Gastroesophageal sphincter (tissue), 4 donors: ENCODE measurements at regions not wholly inside any gene's neighbourhood (a gene's known extent, or its start where the extent isn't known, plus 50 kb on each side); places are given as distances from the start of the nearest gene placed in this dataset.

Source experiments
- ATAC-seq: fragments of 150-250 bp; one replicate; pipeline ENCODE4 v1.9.1; 2016; ENCODE audit warnings: mild to moderate bottlenecking, moderate library complexity
- H3K27ac ChIP-seq, 4 donors: fragments of 200-600 bp; sonication (generic) in 3 of 4; 1 replicate in 3 of 4; 2 replicates in 1 of 4; pipeline ENCODE4 v1.5.1; 2016 to 2019
- H3K27me3 ChIP-seq: fragments of 200-600 bp; sonication (generic); one replicate; pipeline ENCODE4 v1.5.1; 2019
- H3K36me3 ChIP-seq, 2 donors: fragments of 200-600 bp; sonication (generic); one replicate each; pipeline ENCODE4 v1.5.1; 2019; ENCODE audit warnings: control low read depth in 1 of 2
- H3K4me1 ChIP-seq, 3 donors: fragments of 200-600 bp; sonication (generic); 1 replicate in 2 of 3; 2 replicates in 1 of 3; pipeline ENCODE4 v1.5.1; 2016 to 2019; ENCODE audit warnings: control low read depth in 2 of 3
- H3K4me3 ChIP-seq, 2 donors: fragments of 200-600 bp; sonication (generic); one replicate each; pipeline ENCODE4 v1.5.1; 2019; ENCODE audit warnings: mild to moderate bottlenecking in 1 of 2, moderate library complexity in 1 of 2
- H3K9me3 ChIP-seq, 3 donors: fragments of 200-600 bp; sonication (generic); one replicate each; pipeline ENCODE4 v1.5.1; 2017 to 2019; ENCODE audit warnings: control low read depth in 2 of 3
- EP300 ChIP-seq: sonication (generic); formaldehyde crosslinking; IDR thresholded peaks from one replicate; pipeline ENCODE4 v1.6.1; 2017; ENCODE audit warnings: antibody characterized with exemption, mild to moderate bottlenecking
- POLR2A ChIP-seq, 2 donors: fragments of 450-650 bp; IDR thresholded peaks; one replicate each; pipeline ENCODE4 v1.6.1; 2017; ENCODE audit warnings: antibody characterized with exemption in 2 of 2, mild to moderate bottlenecking in 2 of 2, moderate library complexity in 1 of 2
- POLR2AphosphoS5 ChIP-seq: sonication (generic); formaldehyde crosslinking; IDR thresholded peaks from one replicate; pipeline ENCODE4 v1.6.1; 2017; ENCODE audit warnings: antibody characterized with exemption
- WGBS, 2 donors: methylation state at CpG; one replicate each; pipeline ENCODE4 v1.1.5; 2018; ENCODE audit warnings: low coverage in 1 of 2; 5-methylcytosine and 5-hydroxymethylcytosine counted together
- TF ChIP-seq, protein P1 (sequence below), 4 experiments: fragments of 200-600 bp in 2 of 4; fragments of 450-650 bp in 2 of 4; sonication (generic) in 1 of 4; IDR thresholded peaks; one replicate each; pipeline ENCODE4 v1.5.1; 2017 to 2019; ENCODE audit warnings: antibody characterized with exemption in 4 of 4, mild to moderate bottlenecking in 2 of 4, moderate library complexity in 2 of 4

- TF ChIP-seq, protein P1, sequence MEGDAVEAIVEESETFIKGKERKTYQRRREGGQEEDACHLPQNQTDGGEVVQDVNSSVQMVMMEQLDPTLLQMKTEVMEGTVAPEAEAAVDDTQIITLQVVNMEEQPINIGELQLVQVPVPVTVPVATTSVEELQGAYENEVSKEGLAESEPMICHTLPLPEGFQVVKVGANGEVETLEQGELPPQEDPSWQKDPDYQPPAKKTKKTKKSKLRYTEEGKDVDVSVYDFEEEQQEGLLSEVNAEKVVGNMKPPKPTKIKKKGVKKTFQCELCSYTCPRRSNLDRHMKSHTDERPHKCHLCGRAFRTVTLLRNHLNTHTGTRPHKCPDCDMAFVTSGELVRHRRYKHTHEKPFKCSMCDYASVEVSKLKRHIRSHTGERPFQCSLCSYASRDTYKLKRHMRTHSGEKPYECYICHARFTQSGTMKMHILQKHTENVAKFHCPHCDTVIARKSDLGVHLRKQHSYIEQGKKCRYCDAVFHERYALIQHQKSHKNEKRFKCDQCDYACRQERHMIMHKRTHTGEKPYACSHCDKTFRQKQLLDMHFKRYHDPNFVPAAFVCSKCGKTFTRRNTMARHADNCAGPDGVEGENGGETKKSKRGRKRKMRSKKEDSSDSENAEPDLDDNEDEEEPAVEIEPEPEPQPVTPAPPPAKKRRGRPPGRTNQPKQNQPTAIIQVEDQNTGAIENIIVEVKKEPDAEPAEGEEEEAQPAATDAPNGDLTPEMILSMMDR (IDR thresholded peaks at IDR 0.05) = no peak
- TF ChIP-seq EP300 = no peak
- no peak for TF ChIP-seq POLR2AphosphoS5
- no peak for TF ChIP-seq POLR2A (IDR thresholded peaks at IDR 0.05)
- ATAC-seq = no peak
- Histone ChIP-seq H3K9me3 (no peaks in the 10 kb centered on the region), H3K4me3 (no peak overlapping the region), H3K36me3 (no peaks in the 10 kb centered on the region), H3K27ac (no peak overlapping the region), H3K4me1 (no peaks in the 10 kb centered on the region), H3K27me3 (no peaks in the 10 kb centered on the region)
- 58 to 85% methylated on average over 1 of the region's 1 CpG for WGBS, 2 donors
These were observed 366.2 kb upstream of the NR3C2 start for GRCh38 chr4:148808416-148808815.

DNA sequence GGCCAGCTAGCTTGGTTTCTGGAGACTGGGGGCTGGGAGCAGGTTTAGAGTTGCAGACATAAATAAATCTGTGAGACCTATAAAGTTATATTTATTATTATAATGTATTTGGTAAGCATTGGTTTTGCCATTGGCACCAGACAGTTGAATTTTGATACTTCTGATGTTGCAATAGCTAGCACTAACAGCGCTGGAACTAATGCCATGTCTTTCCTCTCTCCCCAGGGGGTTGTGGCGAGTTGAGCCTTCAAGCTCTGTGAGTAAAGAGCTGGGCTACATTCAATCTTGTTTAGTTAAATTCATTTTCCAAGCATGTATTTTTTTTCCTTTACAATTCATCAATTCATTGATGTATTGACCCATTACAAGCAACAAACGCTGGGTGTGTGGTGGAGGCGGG lies 358.7 kb upstream of the NR3C2 start:
- H3K4me1 ChIP-seq = no peaks in the 10 kb centered on the region
- no peak overlapping the region for H3K4me3 ChIP-seq
- 72 to 77% methylated on average over 3 to 4 of the region's 4 CpGs for WGBS, 2 donors
- no peak overlapping the region for H3K27ac ChIP-seq
- H3K9me3 ChIP-seq = no peaks in the 10 kb centered on the region
- H3K27me3 ChIP-seq = no peaks in the 10 kb centered on the region
- ATAC-seq = no peak
- TF ChIP-seq, protein P1 (IDR thresholded peaks at IDR 0.05) = no peak
- no peak for TF ChIP-seq POLR2A (IDR thresholded peaks at IDR 0.05)
- no peaks in the 10 kb centered on the region for H3K36me3 ChIP-seq

GRCh38 chr4:148800336-148800885 lies 358.2 kb upstream of the NR3C2 start:
- H3K4me3 ChIP-seq = no peak overlapping the region
- no peaks in the 10 kb centered on the region for H3K36me3 ChIP-seq
- H3K27ac ChIP-seq = no peak overlapping the region
- TF ChIP-seq EP300 = no peak
- TF ChIP-seq, protein P1 (IDR thresholded peaks at IDR 0.05) = no peak
- no peak for TF ChIP-seq POLR2AphosphoS5
- no peak for TF ChIP-seq POLR2A (IDR thresholded peaks at IDR 0.05)
- no peaks in the 10 kb centered on the region for H3K27me3 ChIP-seq
- WGBS, 2 donors = 78% methylated on average over 1 of the region's 1 CpG; no CpG with 5 or more reads in 1 of the 2 donors
- H3K4me1 ChIP-seq = no peaks in the 10 kb centered on the region
- H3K9me3 ChIP-seq = no peaks in the 10 kb centered on the region
- no peak for ATAC-seq

GRCh38 chr4:148795156-148795864 lies 353.1 kb upstream of the NR3C2 start:
- Histone ChIP-seq H3K4me3 (no peak overlapping the region), H3K27ac (no peak overlapping the region), H3K36me3 (no peaks in the 10 kb centered on the region), H3K9me3 (no peaks in the 10 kb centered on the region), H3K4me1 (no peaks in the 10 kb centered on the region), H3K27me3 (no peaks in the 10 kb centered on the region)
- 75 to 85% methylated on average over 5 to 6 of the region's 7 CpGs for WGBS, 2 donors
- no peak for ATAC-seq
- TF ChIP-seq POLR2A (IDR thresholded peaks at IDR 0.05) (no peak), POLR2AphosphoS5 (no peak), EP300 (no peak)
- TF ChIP-seq, protein P1 (IDR thresholded peaks at IDR 0.05) = no peak

- Histone ChIP-seq H3K9me3 (no peaks in the 10 kb centered on the region), H3K4me1 (no peaks in the 10 kb centered on the region), H3K36me3 (no peaks in the 10 kb centered on the region), H3K4me3 (no peak overlapping the region), H3K27me3 (no peaks in the 10 kb centered on the region), H3K27ac (no peak overlapping the region)
- ATAC-seq = no peak
- TF ChIP-seq, protein P1 (IDR thresholded peaks at IDR 0.05) = no peak
- TF ChIP-seq POLR2A (IDR thresholded peaks at IDR 0.05) = no peak
- 93 to 100% methylated on average over 2 of the region's 2 CpGs for WGBS, 2 donors
These were observed 351.0 kb upstream of the NR3C2 start for GRCh38 chr4:148793221-148793620.
